ENCODE measurements at regions not wholly inside any gene's neighbourhood (a gene's known extent, or its start where the extent isn't known, plus 50 kb on each side); places are given as distances from the start of the nearest gene placed in this dataset.

- DNase-seq (ENCODE audit: low spot score): no peak
Observed at GRCh38 chrX:39893417-39894338, 204.1 kb downstream of the BCOR start.

DNA sequence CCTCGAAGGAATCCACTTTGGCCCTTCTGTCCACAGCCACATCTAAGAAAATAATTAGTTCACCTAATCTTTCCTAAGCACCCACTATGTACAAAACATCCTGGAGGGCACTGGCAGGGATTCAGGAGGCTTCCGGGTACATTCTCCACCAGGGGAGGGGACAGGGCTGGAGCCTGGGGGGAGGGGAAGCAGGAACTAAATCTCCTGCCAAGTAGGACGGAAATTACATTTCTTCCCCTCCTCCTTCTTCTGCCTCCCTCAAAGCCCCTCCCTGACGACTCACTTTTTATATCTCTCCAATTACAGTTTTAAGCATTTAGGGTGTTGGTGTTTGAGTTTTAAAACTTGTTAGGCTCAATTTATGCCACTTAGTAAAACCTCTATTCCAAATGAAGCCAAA lies 203.1 kb downstream of the BCOR start:
- peak; percentile 20 for DNase-seq (ENCODE audit: low spot score)

DNA sequence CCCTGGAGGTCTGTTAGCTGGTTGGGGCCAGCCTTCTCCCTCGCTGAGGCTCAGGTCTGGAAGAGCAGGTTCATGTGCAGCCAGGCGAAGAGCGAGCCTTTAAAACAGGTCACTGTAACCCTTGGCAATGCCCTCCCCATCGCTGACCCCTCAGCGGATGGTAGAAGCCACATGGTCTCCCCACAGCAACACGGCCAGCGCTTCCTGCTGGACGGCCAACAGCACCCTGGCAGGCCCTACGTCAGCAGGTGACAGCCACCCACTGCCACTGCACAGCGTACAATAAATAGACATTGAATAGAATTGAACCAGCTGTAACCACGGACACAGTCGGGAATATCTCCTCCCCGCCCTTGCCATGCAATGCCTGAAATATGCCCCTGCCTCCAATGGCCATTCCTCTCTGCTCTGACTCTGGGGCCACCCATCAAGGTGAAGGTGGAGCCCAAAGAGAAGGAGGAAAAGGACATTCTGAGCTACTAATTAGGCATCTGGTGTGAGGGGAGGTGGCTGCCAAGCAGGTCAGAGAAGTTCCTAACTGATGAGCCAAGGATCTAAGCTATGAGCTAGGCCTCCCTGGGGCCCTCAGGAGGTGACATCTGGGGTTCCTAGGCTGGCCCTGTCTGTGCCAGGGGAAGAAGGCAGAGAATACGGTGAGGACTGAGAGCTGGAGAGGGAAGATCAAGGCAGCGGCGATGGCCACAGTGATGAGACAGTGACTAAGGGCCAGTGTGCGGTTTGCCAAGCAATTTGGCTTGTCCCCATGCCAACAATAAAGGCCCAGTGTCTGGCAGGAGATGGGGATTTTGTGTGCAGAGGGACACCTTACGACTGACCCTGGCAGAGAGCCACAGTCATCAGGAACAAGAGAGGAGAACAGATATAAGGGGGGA lies 202.3 kb downstream of the BCOR start:
- DNase-seq (ENCODE audit: low spot score): peak; percentile 29

GRCh38 chrX:39896951-39897740 lies 200.6 kb downstream of the BCOR start:
- no peak for DNase-seq (ENCODE audit: low spot score)

- DNase-seq (ENCODE audit: low spot score): no peak
Observed at GRCh38 chrX:39897741-39898097, 200.0 kb downstream of the BCOR start.

- no peak for DNase-seq (ENCODE audit: low spot score)
Observed at GRCh38 chrX:39898147-39898546, 199.6 kb downstream of the BCOR start.

DNA sequence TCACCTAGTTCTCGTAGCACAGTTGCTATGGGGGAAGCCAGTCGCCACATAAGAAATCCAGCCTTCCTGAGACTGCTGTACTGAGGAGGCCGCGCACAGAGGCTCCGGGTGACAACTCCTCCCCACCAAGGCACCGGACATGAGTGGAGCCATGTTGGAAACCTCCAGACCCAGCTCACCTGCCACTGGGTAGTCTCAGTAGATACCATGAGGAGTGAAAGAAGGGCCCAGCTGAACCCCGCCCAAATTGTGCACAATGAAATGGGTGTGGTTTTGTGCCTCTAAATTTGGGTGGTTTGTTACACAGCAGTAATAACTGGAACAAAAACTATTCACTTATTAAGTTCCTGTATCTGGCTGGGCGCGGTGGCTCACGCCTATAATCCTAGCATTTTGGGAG lies 198.7 kb downstream of the BCOR start:
- DNase-seq (ENCODE audit: low spot score): no peak

- DNase-seq (ENCODE audit: low spot score): no peak
Observed at GRCh38 chrX:39899856-39900776, 197.6 kb downstream of the BCOR start.

GRCh38 chrX:39900777-39901170 lies 197.0 kb downstream of the BCOR start:
- DNase-seq (ENCODE audit: low spot score): no peak

DNA sequence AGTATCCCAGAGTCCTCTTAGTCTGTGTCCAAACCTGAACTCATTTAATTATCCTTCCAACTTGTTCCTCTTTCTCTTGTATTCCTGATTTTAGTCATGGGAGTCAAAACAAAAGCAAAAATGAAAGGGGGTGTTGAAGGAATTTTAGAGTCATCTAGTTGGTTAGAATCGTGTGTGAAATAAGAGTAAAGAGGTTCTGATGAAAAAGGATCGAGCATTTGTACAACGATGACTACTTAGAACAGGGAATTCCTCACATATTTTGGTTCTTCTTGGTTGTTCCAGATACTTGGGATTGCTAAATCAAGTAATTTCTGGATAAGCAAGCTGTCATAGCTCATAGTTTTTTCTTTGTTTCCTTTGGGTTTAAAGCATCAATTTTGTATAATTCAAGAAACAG lies 194.4 kb downstream of the BCOR start:
- DNase-seq (ENCODE audit: low spot score): no peak

DNA sequence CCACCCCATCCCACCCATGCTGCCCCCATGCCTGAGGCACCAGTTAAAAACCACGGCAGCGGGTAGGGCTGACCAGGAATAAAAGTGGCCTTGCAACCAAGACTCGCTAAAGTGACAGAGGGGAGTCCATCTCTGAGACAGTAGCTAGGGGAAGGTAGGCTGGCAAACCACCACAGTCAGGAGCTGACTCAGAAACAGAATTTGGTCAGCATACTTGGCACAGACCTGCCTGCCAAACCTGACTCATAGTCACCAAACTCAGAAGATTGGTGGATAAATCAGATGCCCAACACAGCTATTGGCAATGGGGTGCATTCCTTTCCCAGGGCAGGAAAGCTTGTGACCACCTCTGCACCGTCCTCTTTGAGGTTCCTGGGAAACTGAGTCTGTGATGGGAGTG lies 193.8 kb downstream of the BCOR start:
- DNase-seq (ENCODE audit: low spot score): peak; percentile 9

- no peak for DNase-seq (ENCODE audit: low spot score)
Observed at GRCh38 chrX:39904816-39905537, 192.8 kb downstream of the BCOR start.

DNA sequence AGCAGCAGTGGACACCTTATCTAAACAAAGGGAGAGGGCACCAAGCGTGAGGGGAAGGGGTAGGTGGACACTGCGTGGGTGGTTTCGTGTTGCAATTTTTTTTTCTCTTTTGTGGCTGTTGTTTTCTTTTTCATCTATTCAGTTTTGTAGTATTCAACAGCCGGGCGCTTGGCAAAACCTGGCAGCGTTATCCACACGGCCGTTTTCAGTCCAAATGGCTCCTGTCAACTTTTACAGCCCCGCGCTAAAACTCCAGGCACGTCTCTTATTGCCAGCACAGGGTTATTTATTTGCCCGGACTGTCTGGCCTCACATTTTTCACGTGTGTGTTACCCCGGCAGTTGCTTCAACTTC lies 192.2 kb downstream of the BCOR start:
- DNase-seq (ENCODE audit: low spot score): no peak

DNA sequence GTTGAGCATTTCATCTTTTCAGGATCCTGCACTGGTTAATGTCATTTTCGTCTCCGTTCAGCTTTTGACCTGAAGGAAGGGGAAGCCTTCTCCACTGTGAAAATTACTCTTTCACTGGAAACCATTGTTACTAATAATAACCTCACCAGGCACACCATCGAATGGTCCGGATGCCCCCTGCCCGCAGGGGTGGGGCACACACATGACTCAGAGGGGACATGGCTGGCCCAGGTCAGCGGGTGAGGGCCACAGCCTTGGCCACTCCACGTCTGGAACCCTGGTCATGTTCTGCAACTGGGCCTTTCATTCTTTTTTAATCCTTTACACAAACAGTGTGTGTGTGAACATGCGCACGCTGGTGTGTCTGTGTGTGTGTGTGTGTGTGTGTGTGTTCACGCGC lies 191.8 kb downstream of the BCOR start:
- no peak for DNase-seq (ENCODE audit: low spot score)

DNA sequence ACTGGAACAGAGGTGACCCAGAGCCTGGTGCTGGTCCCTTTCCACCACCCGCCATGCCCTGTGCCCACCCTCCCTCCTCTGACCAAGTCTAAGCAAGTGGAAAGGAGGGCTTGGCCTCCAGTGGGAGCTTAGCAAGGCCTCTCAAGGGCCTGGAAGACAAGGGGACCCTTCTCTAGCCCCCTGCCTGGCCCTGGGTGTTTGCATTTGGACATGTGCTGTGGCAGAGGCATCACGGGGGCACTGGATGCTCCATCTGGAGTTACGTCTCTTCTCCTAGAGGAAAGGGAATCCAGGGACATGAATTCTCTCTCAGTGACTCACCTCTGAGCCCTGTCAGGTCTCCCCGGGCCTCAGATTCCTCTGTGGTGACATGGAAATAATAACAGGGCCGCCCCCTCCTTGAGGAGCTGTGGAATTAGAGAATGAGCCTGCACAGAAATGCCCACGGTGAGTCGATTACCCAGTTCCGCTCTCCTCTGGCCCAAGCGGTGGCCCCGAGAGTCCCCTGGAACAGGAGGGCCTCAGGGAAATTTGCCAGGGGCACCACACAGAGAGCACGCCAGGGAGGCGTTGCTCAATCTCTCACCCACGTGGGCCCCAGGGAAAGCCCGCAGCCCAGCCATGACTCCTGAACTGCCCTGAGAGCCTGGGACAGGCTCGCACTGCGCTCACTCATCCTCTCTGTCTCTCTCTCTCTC lies 189.6 kb downstream of the BCOR start:
- peak; percentile 50 for DNase-seq (ENCODE audit: low spot score)

DNA sequence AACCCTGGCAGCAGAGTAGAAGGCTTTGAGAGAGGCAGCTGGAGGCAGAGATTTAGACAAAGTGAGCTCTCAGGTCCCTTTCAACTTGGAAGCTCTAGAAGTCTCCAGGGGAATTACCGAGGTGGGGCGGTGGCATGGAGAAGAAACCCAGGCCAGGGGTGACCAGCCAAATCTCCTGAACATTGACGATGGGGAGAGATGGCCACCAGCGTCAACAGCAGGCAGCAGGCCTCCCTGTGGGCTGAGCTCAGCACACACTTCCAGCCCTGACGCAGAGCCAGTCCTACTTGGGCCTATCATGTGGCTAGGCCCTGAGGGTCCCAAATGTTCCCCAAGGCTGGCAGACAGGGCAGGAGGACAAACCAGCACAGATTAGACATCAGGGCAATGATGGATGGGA lies 187.8 kb downstream of the BCOR start:
- no peak for DNase-seq (ENCODE audit: low spot score)

- no peak for DNase-seq (ENCODE audit: low spot score)
Observed at GRCh38 chrX:39910651-39911050, 187.1 kb downstream of the BCOR start.

DNA sequence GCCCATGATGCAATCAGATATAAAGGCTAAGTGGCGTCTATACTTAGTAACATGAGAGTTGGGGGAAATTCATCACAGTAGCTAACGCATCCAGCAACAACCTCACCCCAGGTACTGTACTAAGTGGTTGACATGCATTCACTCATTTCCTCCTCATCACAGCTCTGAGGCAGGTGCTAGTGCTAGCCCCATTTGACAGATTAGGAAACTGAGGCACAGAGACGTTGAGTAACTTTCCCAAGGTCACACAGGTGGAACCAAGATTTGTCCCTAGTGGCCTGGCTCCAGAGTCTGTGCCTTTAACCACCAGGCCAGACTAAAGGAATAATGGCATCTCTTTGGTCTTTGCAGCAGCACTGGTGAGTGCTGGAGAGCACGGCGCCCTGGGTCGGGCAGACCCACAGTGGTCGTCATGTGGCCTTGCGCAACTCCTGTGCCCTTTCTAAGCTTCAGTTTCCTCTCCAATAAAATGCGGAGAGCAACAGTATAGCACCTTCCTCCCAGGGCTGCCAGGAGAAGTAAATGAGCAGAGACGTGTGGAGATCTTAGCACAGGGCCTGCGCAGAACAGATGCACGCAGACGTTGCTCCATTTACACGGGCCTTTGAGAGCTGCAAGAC lies 186.4 kb downstream of the BCOR start:
- DNase-seq (ENCODE audit: low spot score): no peak

GRCh38 chrX:39912126-39912525 lies 185.6 kb downstream of the BCOR start:
- no peak for DNase-seq (ENCODE audit: low spot score)

- no peak for DNase-seq (ENCODE audit: low spot score)
Observed at GRCh38 chrX:39915081-39915480, 182.7 kb downstream of the BCOR start.
